Right cardiac atrium (tissue), 5 donors: ENCODE measurements at regions not wholly inside any gene's neighbourhood (a gene's known extent, or its start where the extent isn't known, plus 50 kb on each side); places are given as distances from the start of the nearest gene placed in this dataset.

Source experiments
- ATAC-seq, 2 donors: fragments of 200-7000 bp; cut with Tn5 transposase; one replicate each; pipeline versions ENCODE4 v1.8.0 to v1.9.1; 2020; ENCODE audit warnings: moderate library complexity in 2 of 2, mild to moderate bottlenecking in 1 of 2
- DNase-seq, 3 donors: peaks; one replicate each; pipeline ENCODE4 v3.0.0-alpha.2; 2020
- H3K27ac ChIP-seq: one replicate; pipeline ENCODE4 v1.5.1; 2013; ENCODE audit warnings: mild to moderate bottlenecking, low read length, control low read depth, moderate library complexity
- H3K27me3 ChIP-seq: one replicate; pipeline ENCODE4 v1.6.1; 2013; ENCODE audit not compliant: control insufficient read depth, insufficient read depth
- H3K4me1 ChIP-seq: one replicate; pipeline ENCODE4 v1.6.1; 2013; ENCODE audit warnings: low read length; ENCODE audit not compliant: control insufficient read depth, insufficient read depth
- H3K4me3 ChIP-seq: one replicate; pipeline ENCODE4 v1.5.1; 2013; ENCODE audit warnings: low read length, control low read depth
- H3K9me3 ChIP-seq: one replicate; pipeline ENCODE4 v1.6.1; 2013; ENCODE audit warnings: low read length; ENCODE audit not compliant: control insufficient read depth
- WGBS: extraction: QIAGEN DNeasy Blood & Tissue Kit; methylation state at CpG from one replicate; pipeline ENCODE4 v1.1.7; 2013; 5-methylcytosine and 5-hydroxymethylcytosine counted together
- intact Hi-C, 4 donors: fragments of 100-400 bp; cut with DNase I; formaldehyde crosslinking; loops; one replicate each; pipeline versions ENCODE4 v1.11.0 to v1.14.0; 2022 to 2023
- donor health status: healthy with polysubstance abuse.
- donor health status: DM: no; HTN: yes; CAD: no.
- donor health status: DM: no; HTN: no; CAD: no.
- donor health status: DM: no; HTN: yes; CAD: no; lungs with severe emphysema.
- donor health status: DM: yes; HTN: yes; CAD: no.

DNA sequence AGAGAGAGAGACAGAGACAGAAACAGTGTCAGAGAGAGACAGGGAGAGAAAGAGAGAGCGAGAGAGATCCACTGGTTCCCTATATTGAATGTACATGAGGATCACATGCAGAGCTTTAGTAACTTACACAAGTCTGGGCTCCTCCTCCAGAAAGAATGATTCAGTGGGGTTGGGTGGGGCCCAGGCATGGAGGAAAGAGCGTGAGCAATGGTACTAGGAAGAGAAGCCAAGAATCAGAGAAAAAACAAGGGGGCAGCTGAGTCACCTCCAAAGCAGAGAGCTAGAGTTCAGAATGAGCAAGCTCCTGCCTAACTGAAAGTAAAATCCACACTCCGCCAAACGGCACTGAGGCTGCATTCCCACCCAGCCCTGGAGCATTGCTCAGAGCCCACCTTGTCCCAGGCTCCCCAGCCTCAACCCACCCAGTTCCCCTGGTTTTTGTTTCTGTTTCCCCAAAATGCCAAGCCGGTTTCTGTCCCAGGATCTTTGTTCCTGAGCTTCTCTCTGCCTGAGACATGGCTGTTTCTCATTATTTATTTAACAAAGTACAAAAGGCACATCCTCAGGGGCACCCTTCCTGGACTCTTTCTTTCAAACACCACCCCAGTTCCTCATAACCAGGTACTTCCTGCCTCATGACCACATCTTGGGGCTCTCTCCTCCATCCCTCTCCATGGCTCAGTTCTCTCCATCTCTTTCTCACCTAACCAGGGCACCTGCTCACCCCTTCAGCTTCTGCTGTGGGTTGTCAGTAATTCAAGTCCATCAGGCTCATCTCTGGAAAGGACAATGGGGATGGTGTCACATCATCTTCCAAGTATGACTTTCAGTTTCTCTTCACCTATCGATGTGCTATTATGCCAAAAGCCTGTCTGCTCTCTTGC is 670.3 kb upstream of the TBX3 start:
- Histone ChIP-seq H3K27me3 (no peaks in the 10 kb centered on the region), H3K27ac (peak overlapping the region; percentile 85), H3K4me3 (peak overlapping the region; percentile 61), H3K4me1 (peaks cover 4% of the 10 kb centered on the region), H3K9me3 (no peaks in the 10 kb centered on the region)
- 60% methylated on average over 6 of the region's 6 CpGs for WGBS
- ATAC-seq, result peak; percentile 92 to 98
- intact Hi-C loops, result no loop called here
- DNase-seq, result peak; percentile 55 to 75 (median 73)

DNA sequence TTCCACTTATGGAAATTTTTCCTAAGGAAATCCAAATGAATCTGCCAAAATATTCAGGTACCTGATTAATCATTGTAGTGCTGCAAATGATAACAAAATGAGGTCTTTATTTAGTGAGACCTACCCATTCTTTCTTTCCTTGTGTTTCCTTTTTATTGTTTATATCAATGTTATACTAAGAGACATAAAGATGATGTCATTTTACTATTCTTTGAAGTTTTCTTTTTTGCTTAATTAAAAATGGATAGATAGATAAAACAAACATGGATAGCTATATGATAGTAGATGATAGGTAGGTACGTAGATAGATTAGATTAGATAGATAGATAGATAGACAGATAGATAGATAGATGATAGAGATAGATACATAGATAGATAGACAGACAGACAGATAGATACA is 669.5 kb upstream of the TBX3 start:
- H3K4me3 ChIP-seq, result no peak overlapping the region
- H3K27me3 ChIP-seq, result no peaks in the 10 kb centered on the region
- intact Hi-C loops, result no loop called here
- DNase-seq (no peak), ATAC-seq (no peak)
- H3K27ac ChIP-seq, result no peak overlapping the region
- WGBS, result 86% methylated on average over 1 of the region's 1 CpG
- H3K4me1 ChIP-seq, result peaks cover 4% of the 10 kb centered on the region
- no peaks in the 10 kb centered on the region for H3K9me3 ChIP-seq

DNA sequence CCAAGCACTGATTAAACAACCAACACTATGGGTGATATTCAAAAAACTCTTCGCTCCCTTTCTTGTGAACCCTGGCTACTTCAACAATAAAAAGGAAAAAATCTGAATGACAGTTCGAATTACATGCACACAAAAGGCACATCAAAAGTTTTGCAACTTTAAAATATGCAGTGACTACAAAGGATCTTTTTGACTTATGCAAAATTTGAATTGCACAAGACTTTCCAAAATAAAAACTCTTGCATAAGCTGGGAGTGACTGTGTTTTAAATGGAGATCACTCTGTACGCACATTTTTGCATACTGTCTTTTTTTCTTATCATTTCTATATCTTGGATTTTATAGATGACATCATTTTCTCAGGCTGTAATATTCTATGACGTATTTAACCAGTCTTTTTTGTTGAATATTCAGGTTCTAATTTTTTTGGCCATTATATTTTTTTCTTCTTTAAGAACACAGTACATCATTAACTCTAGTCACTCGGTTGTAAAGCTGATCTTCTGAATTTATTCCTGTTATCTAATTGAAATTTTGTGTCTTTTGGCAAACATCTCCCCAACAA is 667.6 kb upstream of the TBX3 start:
- no peak overlapping the region for H3K27ac ChIP-seq
- H3K27me3 ChIP-seq, result no peaks in the 10 kb centered on the region
- H3K4me1 ChIP-seq, result peaks cover 4% of the 10 kb centered on the region
- intact Hi-C loops, result no loop called here
- no peaks in the 10 kb centered on the region for H3K9me3 ChIP-seq
- no peak overlapping the region for H3K4me3 ChIP-seq
- DNase-seq, result no peak
- 70% methylated on average over 5 of the region's 5 CpGs for WGBS
- ATAC-seq, result no peak

- no peak for DNase-seq
- intact Hi-C loops, result no loop called here
- Histone ChIP-seq H3K27me3 (no peaks in the 10 kb centered on the region), H3K4me1 (peaks cover 3% of the 10 kb centered on the region), H3K9me3 (no peaks in the 10 kb centered on the region), H3K4me3 (no peak overlapping the region), H3K27ac (no peak overlapping the region)
- 48% methylated on average over 1 of the region's 1 CpG for WGBS
- ATAC-seq, result no peak
These were observed 665.7 kb upstream of the TBX3 start for GRCh38 chr12:115349711-115350110.

GRCh38 chr12:115348301-115348700 is 664.3 kb upstream of the TBX3 start:
- no peaks in the 10 kb centered on the region for H3K27me3 ChIP-seq
- no peaks in the 10 kb centered on the region for H3K4me1 ChIP-seq
- H3K9me3 ChIP-seq, result no peaks in the 10 kb centered on the region
- H3K4me3 ChIP-seq, result no peak overlapping the region
- ATAC-seq (no peak), DNase-seq (peak in 1 of 3 donors; percentile 56)
- no peak overlapping the region for H3K27ac ChIP-seq
- intact Hi-C loops, result no loop called here
- WGBS, result 77% methylated on average over 16 of the region's 16 CpGs

DNA sequence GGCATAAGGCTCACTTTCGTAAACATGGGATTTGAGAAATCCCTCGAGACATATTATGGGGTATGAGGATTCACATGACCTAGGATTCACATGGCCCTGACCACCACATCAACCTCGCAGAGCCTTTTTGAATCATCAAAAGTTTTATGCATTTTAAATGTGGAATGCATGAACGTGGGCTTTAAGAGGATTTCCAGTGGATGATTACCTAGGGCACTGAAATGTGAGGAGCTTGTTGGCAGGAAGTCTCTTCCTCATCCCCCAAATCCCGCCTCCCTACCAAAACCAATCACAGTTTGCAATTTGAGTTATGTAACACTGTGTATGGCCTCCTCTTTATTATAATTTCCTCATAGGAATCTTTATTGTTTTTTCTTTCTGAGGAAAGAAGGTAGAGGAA is 659.6 kb upstream of the TBX3 start:
- WGBS, result 92% methylated on average over 5 of the region's 5 CpGs
- intact Hi-C loops, result no loop called here

DNA sequence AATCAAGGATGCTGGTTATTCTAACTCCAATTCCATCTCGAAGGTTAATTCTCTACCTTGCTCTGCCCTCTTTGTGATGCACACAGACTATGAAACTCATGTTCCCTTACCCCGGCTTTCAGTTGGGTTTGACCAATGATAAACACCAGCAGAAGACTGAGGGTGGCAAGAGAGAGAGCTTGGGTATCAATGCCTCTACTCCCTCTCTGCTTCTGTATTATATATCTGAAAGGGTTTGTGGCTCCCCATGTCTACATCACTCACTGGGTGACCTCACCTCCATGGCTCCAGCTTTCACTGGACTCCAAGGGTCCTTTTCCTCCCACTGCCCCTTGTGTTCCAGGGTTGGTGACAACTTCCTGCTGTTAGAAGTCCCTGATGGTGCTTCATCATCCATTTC is 659.0 kb upstream of the TBX3 start:
- ATAC-seq, result no peak
- H3K9me3 ChIP-seq, result no peaks in the 10 kb centered on the region
- peaks cover under 1% of the 10 kb centered on the region for H3K4me1 ChIP-seq
- no peaks in the 10 kb centered on the region for H3K27me3 ChIP-seq
- H3K27ac ChIP-seq, result no peak overlapping the region
- intact Hi-C loops, result no loop called here
- WGBS, result 96% methylated on average over 2 of the region's 2 CpGs
- no peak overlapping the region for H3K4me3 ChIP-seq
- no peak for DNase-seq

More for the DNA sequence above, 659.6 kb upstream of the TBX3 start:
- Histone ChIP-seq H3K27me3 (no peaks in the 10 kb centered on the region), H3K4me1 (no peaks in the 10 kb centered on the region), H3K4me3 (no peak overlapping the region), H3K9me3 (no peaks in the 10 kb centered on the region), H3K27ac (no peak overlapping the region)
- ATAC-seq, result no peak
- no peak for DNase-seq

DNA sequence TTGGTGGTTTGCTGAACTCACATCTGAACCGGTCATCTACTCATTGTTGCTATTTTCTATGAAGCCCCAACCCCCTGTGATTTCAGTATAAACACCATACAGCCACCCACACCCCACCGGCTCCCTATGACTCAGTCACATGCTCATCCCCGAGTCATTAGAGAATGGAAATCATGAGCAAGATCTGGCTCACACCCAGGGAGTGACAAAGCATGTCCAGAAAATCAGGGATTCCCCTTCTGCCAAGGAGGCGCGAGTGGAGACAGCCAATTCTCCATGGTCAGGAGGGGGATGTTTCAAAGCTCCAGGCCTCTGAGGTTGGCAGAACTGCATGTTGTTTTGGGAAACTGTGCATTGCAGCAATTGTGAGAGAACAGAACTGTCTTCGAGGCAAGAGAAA is 657.5 kb upstream of the TBX3 start:
- no peaks in the 10 kb centered on the region for H3K27me3 ChIP-seq
- intact Hi-C loops, result no loop called here
- no peak overlapping the region for H3K4me3 ChIP-seq
- no peaks in the 10 kb centered on the region for H3K9me3 ChIP-seq
- 26% methylated on average over 6 of the region's 6 CpGs for WGBS
- DNase-seq (peak; percentile 62 to 82 (median 76)), ATAC-seq (peak; percentile 71 to 79)
- H3K4me1 ChIP-seq, result peaks cover 4% of the 10 kb centered on the region
- no peak overlapping the region for H3K27ac ChIP-seq

DNA sequence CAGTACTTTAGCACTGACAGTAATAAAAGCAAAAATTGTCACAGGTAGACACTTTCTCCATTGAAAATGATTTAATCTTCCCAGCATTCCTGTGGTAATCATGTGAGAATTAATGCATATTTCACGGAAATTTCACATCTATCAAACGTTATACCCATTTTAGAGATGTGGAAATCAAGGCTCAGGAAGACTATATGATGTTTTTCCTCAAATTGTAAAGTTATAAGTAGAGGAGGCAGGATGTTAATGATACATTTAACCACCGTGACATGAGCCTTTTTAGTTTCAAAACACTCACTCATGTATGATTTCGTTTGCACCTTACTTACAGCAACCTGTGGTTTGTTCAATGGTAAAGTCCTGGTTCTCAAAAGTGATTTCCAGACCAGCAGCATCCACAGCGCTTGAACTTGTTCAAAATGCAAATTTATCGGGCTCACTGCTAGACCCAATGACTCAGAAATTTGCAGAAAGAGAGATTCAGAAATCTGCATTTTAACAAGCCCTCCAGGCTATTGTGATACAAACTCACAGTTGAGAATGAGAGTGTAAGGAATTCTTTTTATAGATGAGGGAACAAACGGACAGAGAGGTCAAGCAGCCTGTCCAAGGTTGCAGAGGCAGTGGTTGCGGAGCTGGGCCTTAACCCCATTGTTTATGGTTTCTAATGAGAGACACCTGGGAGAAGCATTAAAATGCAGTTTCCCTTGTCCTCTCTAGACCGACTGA is 654.8 kb upstream of the TBX3 start:
- Histone ChIP-seq H3K4me3 (no peak overlapping the region), H3K27me3 (no peaks in the 10 kb centered on the region), H3K27ac (no peak overlapping the region), H3K9me3 (no peaks in the 10 kb centered on the region), H3K4me1 (peaks cover 7% of the 10 kb centered on the region)
- ATAC-seq, result no peak
- WGBS, result 79% methylated on average over 9 of the region's 9 CpGs
- intact Hi-C loops, result no loop called here
- no peak for DNase-seq

GRCh38 chr12:115337693-115338543 is 653.9 kb upstream of the TBX3 start:
- Histone ChIP-seq H3K4me1 (peaks cover 7% of the 10 kb centered on the region), H3K27me3 (no peaks in the 10 kb centered on the region), H3K4me3 (no peak overlapping the region), H3K9me3 (no peaks in the 10 kb centered on the region), H3K27ac (peak overlapping the region; percentile 98)
- WGBS, result 61% methylated on average over 12 of the region's 12 CpGs
- peak in 2 of 3 donors; percentile 68 to 69 for DNase-seq
- peak; percentile 92 to 94 for ATAC-seq
- intact Hi-C loops, result no loop called here
